Vagina (tissue), 2 donors: ENCODE measurements at regions not wholly inside any gene's neighbourhood (a gene's known extent, or its start where the extent isn't known, plus 50 kb on each side); places are given as distances from the start of the nearest gene placed in this dataset.

Experiments used
- CTCF ChIP-seq, 3 experiments: fragments of 450-650 bp in 2 of 3; fragments of 200-600 bp in 1 of 3; sonication (generic) in 1 of 3; IDR thresholded peaks; one replicate each; pipeline ENCODE4 v1.5.1; 2017 to 2019; ENCODE audit warnings: antibody characterized with exemption in 3 of 3, mild to moderate bottlenecking in 2 of 3, moderate library complexity in 2 of 3
- POLR2A ChIP-seq, 2 donors: fragments of 450-650 bp; IDR thresholded peaks; one replicate each; pipeline ENCODE4 v1.6.1; 2017; ENCODE audit warnings: antibody characterized with exemption in 2 of 2, mild to moderate bottlenecking in 2 of 2, moderate library complexity in 2 of 2

- no peak for TF ChIP-seq CTCF (IDR thresholded peaks at IDR 0.05)
- TF ChIP-seq POLR2A (IDR thresholded peaks at IDR 0.05): no peak
Measured at GRCh38 chr20:51094221-51094620, 71.3 kb upstream of the KCNG1 start.
